M059J (cell line): ENCODE measurements at regions not wholly inside any gene's neighbourhood (a gene's known extent, or its start where the extent isn't known, plus 50 kb on each side); places are given as distances from the start of the nearest gene placed in this dataset.
A peak's percentile ranks its signal among the peaks of the same experiment; 100 is the strongest.
"Not testable (repeated sequence)": the region's sequence is repeated elsewhere in the genome, so short reads cannot be mapped to it uniquely, and the experiment has no call there.

ENCODE experiments used
- DNase-seq: peaks from one replicate; pipeline ENCODE4 v3.0.0-alpha.2; 2012; ENCODE audit warnings: low read depth

DNA sequence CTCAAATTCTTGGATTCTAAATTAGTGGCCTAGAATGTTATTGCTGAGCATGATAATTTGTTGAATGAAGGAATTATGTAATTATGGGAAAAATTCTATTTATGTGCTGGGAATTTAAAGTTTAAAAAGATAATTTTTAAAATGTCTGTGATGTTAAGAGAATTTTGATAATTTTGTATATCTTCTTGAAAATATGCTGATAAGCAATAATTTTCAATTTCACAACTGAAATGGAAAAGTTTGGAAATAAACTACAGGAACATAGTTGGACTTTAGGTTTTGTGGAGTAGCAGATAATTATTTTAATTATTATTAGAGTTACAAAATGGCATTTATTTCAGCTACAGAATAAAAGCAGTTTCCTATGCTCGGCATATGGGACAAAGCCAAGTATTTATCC, 268.5 kb upstream of the TPK1 start:
- no peak for DNase-seq

DNA sequence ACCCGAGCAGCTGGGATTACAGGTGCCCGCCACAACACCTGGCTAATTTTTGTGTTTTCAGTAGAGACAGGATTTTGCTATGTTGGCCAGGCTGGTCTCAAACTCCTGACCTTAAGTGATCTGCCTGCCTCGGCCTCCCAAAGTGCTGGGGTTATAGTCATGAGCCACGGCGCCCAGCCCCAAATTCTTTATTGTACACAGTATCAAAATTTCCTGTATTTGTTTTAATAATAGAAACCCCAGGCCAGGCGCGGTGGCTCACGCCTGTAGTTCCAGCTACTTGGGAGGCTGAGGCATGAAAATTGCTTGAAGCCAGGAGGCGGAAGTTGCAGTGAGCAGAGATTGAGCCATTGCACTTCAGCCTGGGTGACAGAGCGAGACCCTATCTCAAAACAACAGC, 266.3 kb upstream of the TPK1 start:
- DNase-seq, result not testable (repeated sequence)

DNA sequence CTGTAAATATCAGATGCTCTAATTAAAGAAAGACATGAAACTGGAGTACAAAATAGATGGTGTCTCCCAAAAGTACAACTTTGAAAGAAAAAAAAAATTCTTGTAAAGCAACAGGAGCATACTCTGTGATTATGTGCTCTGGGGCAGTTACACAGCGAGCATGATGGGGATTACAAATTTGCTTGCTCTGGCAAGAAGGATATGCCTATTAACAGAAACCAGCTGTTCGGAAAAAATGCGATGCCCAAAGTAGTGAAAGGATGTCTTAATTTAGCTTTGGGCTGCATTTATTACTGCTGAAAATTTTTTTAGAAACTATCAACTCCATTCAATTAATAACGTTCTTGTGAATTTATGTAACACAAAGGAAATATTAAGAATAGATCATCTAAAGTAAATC, 256.9 kb upstream of the TPK1 start:
- DNase-seq, result no peak

DNA sequence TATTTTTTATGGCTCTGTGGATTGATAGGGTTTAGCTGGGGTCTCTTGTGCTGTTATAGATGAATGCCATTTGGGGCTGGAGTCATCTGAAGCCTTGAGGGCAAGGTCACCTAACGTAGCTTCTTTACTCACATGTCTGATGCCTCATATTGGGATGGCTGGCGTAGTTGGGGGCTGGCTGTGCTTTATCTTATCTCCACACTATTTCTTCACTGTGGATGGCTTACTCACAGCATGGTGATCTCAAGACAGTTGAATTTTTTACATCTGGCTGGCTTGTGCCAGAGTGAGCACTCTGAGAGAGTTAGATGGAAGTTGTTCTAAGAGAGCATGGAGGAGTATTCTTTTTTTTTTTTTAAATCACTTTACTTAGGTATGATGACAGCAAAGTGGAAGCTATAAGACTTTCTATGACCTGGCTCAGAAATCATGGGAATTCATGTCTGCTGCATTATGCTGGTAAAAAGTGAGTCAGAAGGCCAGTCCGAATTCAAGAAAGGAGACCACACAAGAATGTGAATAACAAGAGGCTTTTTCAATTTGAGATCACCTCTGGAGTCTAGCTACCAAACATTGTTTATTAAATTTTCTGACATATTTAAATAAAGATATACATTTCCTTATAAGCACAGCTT, 252.4 kb upstream of the TPK1 start:
- no peak for DNase-seq

DNA sequence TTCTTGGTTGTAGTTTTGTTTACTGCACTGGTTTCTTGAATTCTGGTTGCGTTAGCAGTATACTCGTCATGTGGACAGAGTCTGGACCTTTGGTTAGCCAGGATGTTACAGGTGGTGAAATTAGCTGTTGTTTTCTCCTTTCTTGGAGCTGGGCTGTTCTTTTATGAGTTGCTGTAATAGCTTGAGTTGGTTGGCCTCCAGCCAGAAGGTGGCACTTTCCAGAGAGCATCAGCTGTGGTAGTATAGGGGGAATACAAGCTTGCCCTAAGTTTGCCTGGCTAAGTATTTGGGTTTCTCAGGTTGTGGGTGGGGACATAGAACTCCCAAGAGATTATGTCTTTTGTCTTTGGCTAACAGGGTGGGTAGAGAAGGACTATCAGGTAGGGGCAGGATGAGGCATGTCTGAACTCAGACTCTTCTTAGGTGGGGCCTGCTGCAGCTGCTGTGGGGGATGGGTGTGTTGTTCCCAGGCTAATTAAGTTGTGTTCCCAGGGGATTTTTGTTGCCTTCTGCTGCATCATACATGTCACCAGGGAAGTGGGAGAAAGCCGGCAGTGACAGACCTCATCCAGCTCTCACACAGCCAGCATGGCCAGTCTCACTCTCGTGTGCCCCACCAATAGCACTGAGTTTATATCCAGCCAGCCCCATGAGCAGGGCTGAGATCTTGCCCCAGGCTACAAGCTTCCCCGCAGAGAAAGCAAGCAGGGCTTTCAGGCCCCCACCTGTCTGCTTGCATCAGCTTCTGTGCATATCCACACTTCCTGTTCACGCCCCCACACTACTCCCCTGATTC, 246.7 kb upstream of the TPK1 start:
- DNase-seq, result peak; percentile 15

DNA sequence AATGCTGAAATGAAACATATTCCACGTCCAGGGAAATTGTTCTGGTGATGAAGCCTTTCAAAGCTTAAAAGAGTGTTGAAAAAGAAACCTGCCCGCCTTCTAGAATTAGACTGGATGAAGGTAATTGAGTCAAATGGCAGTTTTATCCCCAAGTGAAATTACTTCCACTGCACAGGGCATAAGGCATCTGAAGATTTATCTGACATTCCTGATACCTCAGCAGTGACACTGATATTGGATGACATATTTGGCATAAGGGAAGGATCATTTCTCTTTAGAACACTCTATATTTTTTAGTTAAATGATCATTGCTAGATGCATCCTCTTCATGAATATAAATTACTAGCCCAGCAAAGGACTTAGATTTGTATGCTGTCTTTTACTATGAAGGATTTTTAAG, 229.6 kb upstream of the TPK1 start:
- DNase-seq, result no peak

DNA sequence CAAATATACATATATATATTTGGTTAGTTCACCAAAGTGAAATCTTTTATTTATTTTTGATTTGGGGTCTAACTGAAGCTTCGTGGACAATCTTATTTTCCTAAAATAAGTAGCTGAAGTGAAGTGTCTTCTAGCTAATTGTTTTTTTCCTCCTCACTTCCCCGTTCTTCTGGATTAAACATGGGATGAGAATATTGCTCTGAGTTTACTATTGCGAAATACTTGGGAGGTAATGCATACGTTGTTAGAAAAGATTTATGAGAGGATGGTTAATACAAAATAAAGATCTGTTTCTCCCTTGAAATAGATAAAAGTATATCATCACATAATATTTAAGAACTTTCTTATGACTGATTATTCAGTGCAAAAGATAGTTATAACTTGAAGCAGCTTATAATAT, 228.3 kb upstream of the TPK1 start:
- DNase-seq, result no peak

DNA sequence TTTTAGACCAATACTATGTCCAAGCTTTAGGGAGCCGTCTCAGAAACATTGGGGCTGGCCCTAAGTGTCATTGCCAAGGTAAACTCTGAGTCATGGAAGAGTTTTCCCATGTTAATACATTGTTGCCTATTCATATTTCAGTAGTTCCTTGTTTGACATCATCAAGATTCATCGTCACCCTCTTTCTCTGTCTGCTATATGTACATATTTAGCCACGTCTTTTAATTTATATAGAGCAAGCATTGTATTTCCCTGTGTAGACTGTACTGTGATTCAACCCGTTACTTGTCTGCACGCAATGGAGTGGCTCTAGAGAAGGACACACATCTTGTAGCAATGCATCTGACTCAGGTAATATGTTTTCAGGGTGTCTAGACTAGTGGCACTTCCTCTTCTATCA, 217.9 kb upstream of the TPK1 start:
- DNase-seq, result no peak

DNA sequence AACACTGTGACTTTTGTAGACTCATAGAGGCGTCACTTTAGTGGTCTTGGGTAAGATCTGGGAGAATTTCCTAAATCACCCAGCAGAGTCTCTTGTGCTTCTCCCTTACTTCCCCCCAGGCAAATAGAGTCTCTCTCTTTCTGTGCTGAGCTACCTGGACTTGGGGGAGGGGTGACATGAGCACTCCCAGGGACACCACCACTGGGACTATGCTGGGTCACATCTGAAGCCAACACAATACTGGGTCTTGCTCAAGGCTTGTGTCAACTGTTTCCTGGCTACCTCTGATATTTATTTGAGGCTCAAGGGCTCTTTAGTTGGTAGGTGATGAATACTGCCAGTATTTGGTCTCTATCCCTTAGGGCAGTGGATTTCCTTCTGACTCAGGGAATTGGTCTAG, 214.6 kb upstream of the TPK1 start:
- DNase-seq, result no peak

DNA sequence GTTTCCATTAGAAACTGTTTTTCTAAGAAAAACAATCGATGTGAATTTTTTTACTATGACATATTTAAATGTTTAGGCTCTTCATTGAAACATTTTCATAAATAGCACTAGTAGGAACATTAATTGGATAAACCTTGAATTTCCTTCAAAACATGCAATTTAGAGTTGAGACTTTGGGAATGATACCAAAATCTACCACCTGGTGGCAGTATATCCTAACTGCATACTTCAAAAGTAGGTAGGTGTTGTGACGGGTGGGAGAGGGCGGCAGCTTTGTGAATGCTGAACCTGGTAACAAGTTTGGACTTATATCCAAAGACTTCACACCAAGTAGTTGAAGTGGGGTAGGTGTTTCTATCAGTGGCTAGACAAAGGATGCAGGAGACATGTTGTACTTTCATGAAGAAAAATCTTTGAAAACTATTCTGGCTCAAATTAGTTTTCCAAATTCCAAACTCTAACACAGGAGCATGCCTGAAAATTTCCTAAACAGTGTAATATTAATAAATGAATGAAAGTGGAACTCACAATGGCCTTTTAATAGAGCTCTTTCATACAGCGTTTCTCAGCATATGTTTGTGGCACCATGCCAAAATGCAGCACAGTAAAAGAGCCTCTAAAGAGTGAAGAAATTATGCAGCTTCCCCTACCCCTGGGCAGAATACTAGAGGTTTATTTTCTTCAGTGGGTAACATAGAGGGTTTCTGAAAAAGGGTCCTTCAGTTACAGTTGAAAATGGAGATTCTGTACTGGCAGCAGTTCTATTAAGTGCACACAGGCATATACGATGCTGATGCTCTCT, 201.0 kb upstream of the TPK1 start:
- peak; percentile 24 for DNase-seq

DNA sequence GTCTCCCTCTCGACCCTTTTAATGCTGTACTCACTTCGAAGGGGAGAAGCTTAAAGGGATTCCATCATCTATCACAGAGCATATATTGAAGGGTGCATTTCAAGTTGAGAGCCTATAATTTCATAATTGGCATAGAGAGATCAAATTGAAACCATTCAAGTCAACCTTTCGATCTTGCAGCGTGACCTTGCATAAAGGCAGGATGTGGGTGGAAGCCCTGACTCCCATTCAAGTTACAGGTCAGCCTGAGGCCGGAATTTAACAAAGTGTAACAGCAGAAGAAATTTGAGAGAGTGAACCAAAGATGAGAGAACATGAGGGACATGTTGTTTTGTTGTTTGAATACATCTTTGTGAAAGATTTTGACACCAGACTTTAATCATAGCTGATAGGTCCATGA, 195.3 kb upstream of the TPK1 start:
- no peak for DNase-seq

DNA sequence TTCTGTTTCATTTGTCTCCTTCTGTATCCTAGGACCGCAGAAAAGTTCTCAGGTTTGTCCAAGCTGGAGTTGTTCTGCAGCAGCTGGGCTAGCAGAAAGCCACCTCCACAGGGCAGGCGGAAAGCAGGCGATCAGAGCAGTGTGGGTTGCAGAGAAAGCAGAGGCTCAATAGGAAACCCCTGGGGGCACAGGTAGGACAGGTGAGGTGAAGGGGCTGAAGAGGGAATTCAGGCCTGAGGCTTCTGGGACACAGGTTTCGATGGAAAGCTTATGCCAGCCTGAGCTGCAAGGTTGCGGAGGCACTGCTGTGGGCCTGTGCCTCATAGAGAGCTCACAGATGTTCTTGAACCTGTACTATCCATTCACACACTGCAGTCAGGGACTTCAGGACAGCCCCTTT, 194.9 kb upstream of the TPK1 start:
- DNase-seq, result no peak

DNA sequence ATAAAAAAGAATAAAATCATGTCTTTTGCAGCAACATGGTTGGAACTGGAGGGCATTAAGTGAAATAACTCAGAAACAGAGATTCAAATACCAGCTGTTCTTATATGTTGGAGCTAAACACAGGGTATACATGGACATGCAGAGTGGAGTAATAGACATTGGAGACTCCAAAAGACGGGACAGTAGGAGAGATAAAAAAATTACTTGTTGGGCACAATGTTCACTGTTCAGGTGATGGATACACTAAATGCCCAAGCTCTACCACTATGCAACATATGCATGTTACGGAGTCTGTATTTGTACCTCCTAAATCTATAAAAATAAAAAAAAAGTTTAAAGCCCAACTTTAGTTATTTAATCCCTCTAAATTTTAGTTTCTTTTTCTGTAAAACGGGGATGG, 184.6 kb upstream of the TPK1 start:
- DNase-seq, result no peak

DNA sequence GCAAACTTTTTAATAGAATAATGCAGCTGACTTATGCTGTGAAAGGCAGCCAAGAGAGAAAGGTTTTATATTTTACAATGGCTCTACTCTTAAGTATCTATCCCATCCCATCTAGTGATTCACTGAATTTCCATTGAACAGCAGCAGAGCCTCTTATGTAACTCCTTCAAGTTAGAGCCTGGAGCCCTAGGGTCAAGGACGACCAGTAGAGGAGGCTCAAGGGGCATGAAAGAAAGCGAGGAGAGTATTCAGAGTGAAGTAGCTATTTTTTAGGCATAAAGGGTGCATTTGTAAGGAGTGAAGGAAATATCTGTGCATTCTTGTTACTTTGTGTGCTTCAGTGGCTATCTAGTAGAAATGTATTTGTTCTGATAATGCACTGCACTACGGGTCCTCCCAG, 180.2 kb upstream of the TPK1 start:
- peak; percentile 21 for DNase-seq

DNA sequence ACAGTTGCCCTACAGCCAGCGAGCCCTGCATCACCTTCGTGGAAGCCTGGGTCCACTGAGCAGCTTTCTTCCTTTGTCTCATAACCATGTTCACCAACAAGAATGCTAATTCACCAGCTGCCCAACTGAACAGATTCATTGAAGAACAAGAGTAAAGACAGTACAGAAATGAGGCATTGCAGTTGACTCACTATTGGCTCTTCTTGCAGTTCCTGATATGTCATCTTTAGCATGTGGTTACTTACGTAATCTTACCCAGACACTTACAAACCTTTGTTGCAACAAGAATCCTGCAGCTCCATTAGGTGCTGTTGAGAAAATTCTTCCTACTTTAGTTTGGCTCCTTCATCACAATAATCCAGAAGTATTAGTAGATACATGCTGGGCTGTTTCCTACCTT, 174.0 kb upstream of the TPK1 start:
- no peak for DNase-seq

DNA sequence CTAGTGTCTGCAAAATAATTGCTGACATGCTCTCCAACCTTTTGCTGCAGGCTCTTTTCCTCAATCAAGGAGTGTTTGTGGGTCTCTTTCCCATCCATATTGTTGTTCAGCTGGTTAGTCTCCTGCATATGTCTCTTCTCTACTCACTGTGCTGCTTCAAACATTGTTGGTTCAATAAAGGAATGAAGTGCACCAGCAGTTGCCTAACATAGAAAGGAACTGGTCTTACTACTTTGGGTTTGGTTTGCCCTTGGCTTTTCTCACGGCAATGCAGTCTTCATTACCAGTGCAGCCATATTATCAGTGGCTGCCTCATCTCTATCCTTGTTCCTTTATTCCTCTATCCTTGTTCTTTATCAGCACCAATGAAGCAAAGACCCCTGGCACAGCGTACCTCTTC, 169.7 kb upstream of the TPK1 start:
- DNase-seq, result no peak

DNA sequence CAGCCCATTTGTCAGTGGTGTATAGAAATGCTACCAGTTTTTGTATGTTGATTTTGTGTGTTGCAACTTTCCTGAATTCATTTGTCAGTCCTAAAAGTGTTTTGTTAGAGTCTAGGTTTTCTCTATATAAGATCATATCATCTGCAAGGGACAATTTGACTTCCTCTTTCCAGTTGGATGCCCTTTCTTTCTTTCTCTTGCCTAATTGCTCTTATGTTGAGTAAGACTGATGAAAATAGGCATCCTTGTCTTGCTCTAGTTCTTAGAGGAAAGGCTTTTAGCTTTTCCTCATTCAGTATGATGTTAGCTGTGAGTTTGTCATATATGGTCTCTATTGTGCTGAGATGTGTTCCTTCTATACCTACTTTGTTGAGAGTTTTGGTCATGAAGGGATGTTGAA, 161.7 kb upstream of the TPK1 start:
- no peak for DNase-seq

DNA sequence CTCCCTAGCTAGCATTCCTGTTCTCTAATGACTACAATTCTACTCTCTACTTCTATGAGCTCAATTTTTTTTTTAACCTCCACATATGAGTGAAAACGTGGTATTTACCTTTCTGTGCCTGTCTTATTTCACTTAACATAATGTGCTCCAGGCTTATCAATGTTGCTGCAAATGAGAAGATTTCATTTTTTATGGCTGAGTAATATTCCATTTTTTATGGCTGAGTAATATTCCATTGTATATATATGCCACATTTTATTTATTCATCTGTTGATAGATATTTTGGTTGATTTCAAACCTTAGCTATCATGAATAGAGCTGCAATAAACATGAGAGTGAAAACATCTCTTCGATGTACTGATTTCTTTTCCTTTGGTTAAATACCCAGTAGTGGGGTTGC, 159.6 kb upstream of the TPK1 start:
- DNase-seq, result no peak

DNA sequence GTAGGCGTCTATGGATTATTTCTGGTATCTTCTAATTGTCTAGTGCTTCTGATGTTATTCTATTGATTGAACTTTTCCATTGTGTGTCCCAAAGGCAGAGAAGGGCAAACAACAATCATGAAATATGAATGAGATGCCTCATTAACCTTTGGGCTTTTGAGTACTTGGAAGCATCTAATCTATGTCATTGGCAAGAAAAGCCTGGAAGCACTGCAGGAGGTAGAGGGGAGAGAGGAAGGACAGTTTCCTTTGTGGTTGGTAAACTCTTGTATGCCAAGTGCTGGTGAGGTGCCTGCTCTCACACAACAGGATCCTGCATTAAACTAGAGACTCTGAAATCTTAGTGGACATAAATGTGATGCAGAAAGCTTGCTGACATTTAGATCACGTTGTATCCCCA, 155.2 kb upstream of the TPK1 start:
- DNase-seq, result no peak

DNA sequence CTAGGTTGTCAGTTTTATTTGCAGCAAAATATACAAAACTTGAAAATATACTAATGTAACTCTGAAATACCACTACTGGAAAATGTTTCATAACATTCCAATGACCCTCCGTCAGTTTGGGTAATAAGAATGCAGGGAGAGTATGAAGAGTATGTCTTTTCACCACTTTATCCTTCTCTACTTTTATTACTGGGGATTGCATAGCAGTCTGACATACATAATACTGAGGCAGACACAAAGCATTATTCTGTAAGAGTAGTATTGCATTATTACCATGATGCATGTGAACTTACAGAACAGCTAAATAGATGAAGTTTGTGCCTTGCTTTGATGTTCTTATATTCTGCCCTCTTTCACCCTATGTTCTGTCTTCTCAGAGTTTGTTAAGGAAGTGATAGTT, 151.8 kb upstream of the TPK1 start:
- DNase-seq, result no peak

DNA sequence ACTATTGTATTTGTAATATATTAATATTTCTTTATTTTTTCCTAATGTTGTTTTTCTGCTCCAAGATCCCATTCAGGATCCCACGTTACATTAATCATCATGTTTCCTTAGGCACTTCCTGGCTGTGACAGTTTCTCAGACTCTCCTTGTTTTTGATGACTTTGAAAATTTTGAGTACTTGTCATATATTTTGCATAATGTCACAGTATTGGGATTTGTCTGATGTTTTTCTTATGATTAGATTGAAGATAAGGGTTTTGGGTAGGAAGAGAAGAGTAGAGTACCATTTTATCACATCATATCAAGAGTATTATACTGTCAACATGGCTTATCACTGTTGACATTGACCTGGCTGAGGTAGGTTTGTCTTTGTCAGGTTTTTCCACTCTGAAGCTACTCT, 146.3 kb upstream of the TPK1 start:
- DNase-seq, result no peak

DNA sequence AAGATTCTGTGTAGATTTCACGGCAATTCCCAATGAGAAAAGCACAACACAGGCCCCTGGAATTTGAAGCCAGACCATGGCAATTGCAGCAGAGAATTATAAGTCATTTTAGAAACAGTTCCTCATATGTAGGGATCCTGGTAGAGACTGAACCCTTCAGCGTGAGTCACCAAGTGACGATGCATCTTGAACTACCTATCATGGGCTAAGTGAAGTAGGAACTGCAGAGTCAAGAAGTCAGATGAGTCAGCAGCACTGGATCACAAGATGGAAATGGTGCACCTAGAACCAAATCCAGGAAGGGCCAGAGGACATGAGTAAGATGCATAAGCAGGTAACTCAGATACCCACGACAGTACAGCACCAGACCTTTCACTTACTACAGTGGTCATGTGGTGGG, 140.0 kb upstream of the TPK1 start:
- DNase-seq, result no peak

DNA sequence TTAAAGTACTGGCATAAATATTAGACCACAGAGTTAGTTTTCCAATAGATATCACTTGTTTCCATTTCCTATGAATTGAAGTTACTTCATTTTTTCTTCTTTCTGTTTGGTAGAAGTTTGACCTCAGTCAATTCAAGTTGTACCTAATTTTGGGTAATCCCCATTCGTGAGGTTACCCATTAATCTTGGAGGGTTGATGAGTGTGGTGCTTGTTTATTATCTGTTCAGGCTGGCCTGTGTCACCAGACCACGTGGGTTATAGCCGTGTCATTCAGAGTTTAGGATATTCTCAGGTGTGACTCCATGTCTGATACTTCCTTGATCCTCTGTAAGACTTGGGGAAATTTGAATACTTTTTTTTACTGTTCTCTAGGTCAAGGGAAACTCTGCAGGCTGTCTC, 133.9 kb upstream of the TPK1 start:
- DNase-seq, result no peak
